ENCODE measurements at regions not wholly inside any gene's neighbourhood (a gene's known extent, or its start where the extent isn't known, plus 50 kb on each side); places are given as distances from the start of the nearest gene placed in this dataset.

DNA sequence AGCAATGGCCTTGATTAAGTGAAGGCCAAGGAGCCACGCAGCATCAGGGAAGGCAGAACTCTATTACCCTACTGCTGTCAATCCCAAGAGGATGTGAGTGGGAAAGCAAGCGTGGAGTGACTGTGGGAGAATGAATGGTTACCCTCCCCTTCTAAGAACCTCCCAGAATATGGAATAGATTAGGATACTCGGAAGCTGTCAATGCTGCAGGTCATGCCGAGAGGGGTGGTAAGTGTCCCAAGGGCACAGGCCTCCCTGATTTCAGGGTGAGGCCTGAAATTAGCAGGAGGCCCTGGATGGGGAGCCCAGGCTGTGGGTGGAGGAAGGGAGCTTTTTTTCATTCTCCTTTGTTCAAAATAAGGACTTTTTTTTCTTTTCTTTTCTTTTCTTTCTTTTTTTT, 179.9 kb upstream of the JAG1 start:
- H3K4me3 ChIP-seq (IDR thresholded peaks at IDR 0.05; ENCODE audit: insufficient read depth, low read depth, low read length) = no peak overlapping the region
- no peaks in the 10 kb centered on the region for H4K20me1 ChIP-seq (ENCODE audit: insufficient read depth)
- TF ChIP-seq, protein P1, sequence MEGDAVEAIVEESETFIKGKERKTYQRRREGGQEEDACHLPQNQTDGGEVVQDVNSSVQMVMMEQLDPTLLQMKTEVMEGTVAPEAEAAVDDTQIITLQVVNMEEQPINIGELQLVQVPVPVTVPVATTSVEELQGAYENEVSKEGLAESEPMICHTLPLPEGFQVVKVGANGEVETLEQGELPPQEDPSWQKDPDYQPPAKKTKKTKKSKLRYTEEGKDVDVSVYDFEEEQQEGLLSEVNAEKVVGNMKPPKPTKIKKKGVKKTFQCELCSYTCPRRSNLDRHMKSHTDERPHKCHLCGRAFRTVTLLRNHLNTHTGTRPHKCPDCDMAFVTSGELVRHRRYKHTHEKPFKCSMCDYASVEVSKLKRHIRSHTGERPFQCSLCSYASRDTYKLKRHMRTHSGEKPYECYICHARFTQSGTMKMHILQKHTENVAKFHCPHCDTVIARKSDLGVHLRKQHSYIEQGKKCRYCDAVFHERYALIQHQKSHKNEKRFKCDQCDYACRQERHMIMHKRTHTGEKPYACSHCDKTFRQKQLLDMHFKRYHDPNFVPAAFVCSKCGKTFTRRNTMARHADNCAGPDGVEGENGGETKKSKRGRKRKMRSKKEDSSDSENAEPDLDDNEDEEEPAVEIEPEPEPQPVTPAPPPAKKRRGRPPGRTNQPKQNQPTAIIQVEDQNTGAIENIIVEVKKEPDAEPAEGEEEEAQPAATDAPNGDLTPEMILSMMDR (conservative IDR thresholded peaks at IDR 0.05; ENCODE audit: low read depth, low read length) = no peak
- H3K36me3 ChIP-seq (ENCODE audit: insufficient read depth) = no peaks in the 10 kb centered on the region
- H3K27ac ChIP-seq = no peak overlapping the region
- H3K9ac ChIP-seq = no peak overlapping the region
- H3K79me2 ChIP-seq (ENCODE audit: insufficient read depth, low read depth) = no peaks in the 10 kb centered on the region
- no peak overlapping the region for H2AFZ ChIP-seq (ENCODE audit: low read depth)
- H3K4me1 ChIP-seq (ENCODE audit: low read depth, poor library complexity, severe bottlenecking) = no peaks in the 10 kb centered on the region
- H3K27me3 ChIP-seq (ENCODE audit: insufficient read depth, low read depth) = no peaks in the 10 kb centered on the region
- H3K4me2 ChIP-seq = no peak overlapping the region

- no peak overlapping the region for H3K9ac ChIP-seq
These were observed 181.2 kb upstream of the JAG1 start for GRCh38 chr20:10854976-10855375.

DNA sequence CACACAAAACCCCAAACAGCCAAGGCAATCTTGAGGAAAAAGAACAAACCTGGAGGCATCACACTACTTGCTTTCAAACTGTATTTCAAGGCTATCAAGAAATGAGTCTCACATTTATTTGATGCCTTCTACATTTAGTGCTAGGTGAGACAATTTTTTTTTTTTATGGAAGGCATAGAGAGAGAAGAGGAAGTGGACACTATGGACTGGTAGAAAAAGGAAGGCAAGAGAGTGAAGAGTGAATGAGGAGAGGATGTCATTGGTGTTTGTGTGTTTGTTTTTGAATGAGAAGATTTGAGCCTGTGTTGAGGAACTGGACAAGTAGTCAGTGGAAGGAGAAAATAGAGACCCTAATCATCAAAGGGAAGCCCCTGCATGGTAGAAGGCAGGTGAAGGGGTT, 182.0 kb upstream of the JAG1 start:
- H4K20me1 ChIP-seq (ENCODE audit: insufficient read depth) = no peaks in the 10 kb centered on the region
- H3K79me2 ChIP-seq (ENCODE audit: insufficient read depth, low read depth) = no peaks in the 10 kb centered on the region
- TF ChIP-seq, protein P1 (conservative IDR thresholded peaks at IDR 0.05; ENCODE audit: low read depth, low read length) = no peak
- H3K27ac ChIP-seq = no peak overlapping the region
- H3K4me2 ChIP-seq = no peak overlapping the region
- no peak overlapping the region for H2AFZ ChIP-seq (ENCODE audit: low read depth)
- H3K27me3 ChIP-seq (ENCODE audit: insufficient read depth, low read depth) = no peaks in the 10 kb centered on the region
- no peaks in the 10 kb centered on the region for H3K4me1 ChIP-seq (ENCODE audit: low read depth, poor library complexity, severe bottlenecking)
- no peak overlapping the region for H3K9ac ChIP-seq
- no peaks in the 10 kb centered on the region for H3K36me3 ChIP-seq (ENCODE audit: insufficient read depth)
- H3K4me3 ChIP-seq (IDR thresholded peaks at IDR 0.05; ENCODE audit: insufficient read depth, low read depth, low read length) = no peak overlapping the region

More at GRCh38 chr20:10854976-10855375, 181.2 kb upstream of the JAG1 start:
- no peaks in the 10 kb centered on the region for H3K4me1 ChIP-seq (ENCODE audit: low read depth, poor library complexity, severe bottlenecking)
- TF ChIP-seq, protein P1 (conservative IDR thresholded peaks at IDR 0.05; ENCODE audit: low read depth, low read length) = no peak
- H3K4me2 ChIP-seq = no peak overlapping the region
- no peak overlapping the region for H2AFZ ChIP-seq (ENCODE audit: low read depth)
- no peak overlapping the region for H3K4me3 ChIP-seq (IDR thresholded peaks at IDR 0.05; ENCODE audit: insufficient read depth, low read depth, low read length)
- H4K20me1 ChIP-seq (ENCODE audit: insufficient read depth) = no peaks in the 10 kb centered on the region
- no peaks in the 10 kb centered on the region for H3K27me3 ChIP-seq (ENCODE audit: insufficient read depth, low read depth)
- no peaks in the 10 kb centered on the region for H3K79me2 ChIP-seq (ENCODE audit: insufficient read depth, low read depth)
- H3K27ac ChIP-seq = no peak overlapping the region
- no peaks in the 10 kb centered on the region for H3K36me3 ChIP-seq (ENCODE audit: insufficient read depth)

- Histone ChIP-seq H3K9ac (no peak overlapping the region), H3K27me3 (ENCODE audit: insufficient read depth, low read depth) (no peaks in the 10 kb centered on the region), H3K79me2 (ENCODE audit: insufficient read depth, low read depth) (no peaks in the 10 kb centered on the region), H3K36me3 (ENCODE audit: insufficient read depth) (no peaks in the 10 kb centered on the region), H3K4me1 (ENCODE audit: low read depth, poor library complexity, severe bottlenecking) (no peaks in the 10 kb centered on the region), H3K27ac (no peak overlapping the region), H3K4me2 (no peak overlapping the region), H4K20me1 (ENCODE audit: insufficient read depth) (no peaks in the 10 kb centered on the region), H3K4me3 (IDR thresholded peaks at IDR 0.05; ENCODE audit: insufficient read depth, low read depth, low read length) (no peak overlapping the region), H2AFZ (ENCODE audit: low read depth) (no peak overlapping the region)
- TF ChIP-seq, protein P1 (conservative IDR thresholded peaks at IDR 0.05; ENCODE audit: low read depth, low read length) = no peak
These were observed 182.6 kb upstream of the JAG1 start for GRCh38 chr20:10856237-10857015.

Measured in KMS-11 (cell line).